H9 (cell line): ENCODE measurements at regions not wholly inside any gene's neighbourhood (a gene's known extent, or its start where the extent isn't known, plus 50 kb on each side); places are given as distances from the start of the nearest gene placed in this dataset.

Experiments
- DNase-seq: peaks from one replicate; pipeline ENCODE4 v3.0.0-alpha.2; 2017
- H2AFZ ChIP-seq: one replicate; pipeline ENCODE4 v1.6.1; 2013; ENCODE audit warnings: mild to moderate bottlenecking, low read length, control low read depth, moderate library complexity
- H2AK5ac ChIP-seq: 2 replicates; pipeline ENCODE4 v1.6.1; 2013; ENCODE audit warnings: low read length, control low read depth, mixed read lengths; ENCODE audit not compliant: insufficient read length
- H2BK120ac ChIP-seq: one replicate; pipeline ENCODE4 v1.6.1; 2013; ENCODE audit warnings: low read depth, mild to moderate bottlenecking, low read length, control low read depth, inconsistent platforms; ENCODE audit not compliant: poor library complexity, severe bottlenecking
- H2BK12ac ChIP-seq: 2 replicates; pipeline ENCODE4 v1.6.1; 2013; ENCODE audit warnings: low read length, control low read depth, mixed read lengths, low read depth; ENCODE audit not compliant: insufficient read length
- H2BK15ac ChIP-seq: 2 replicates; pipeline ENCODE4 v1.6.1; 2013; ENCODE audit warnings: low read depth, low read length, control low read depth
- H2BK20ac ChIP-seq: one replicate; pipeline ENCODE4 v1.6.1; 2013; ENCODE audit warnings: low read depth, mild to moderate bottlenecking, low read length, control low read depth, inconsistent platforms; ENCODE audit not compliant: poor library complexity, severe bottlenecking
- H2BK5ac ChIP-seq: 2 replicates; pipeline ENCODE4 v1.6.1; 2013; ENCODE audit warnings: low read length, control low read depth, mixed read lengths; ENCODE audit not compliant: insufficient read length
- H3K14ac ChIP-seq: 2 replicates; pipeline ENCODE4 v1.6.1; 2013; ENCODE audit warnings: low read length, control low read depth; ENCODE audit not compliant: insufficient read depth
- H3K18ac ChIP-seq: 2 replicates; pipeline ENCODE4 v1.6.1; 2013; ENCODE audit warnings: low read depth, mild to moderate bottlenecking, mixed read lengths, low read length, control low read depth; ENCODE audit not compliant: insufficient read length
- H3K23ac ChIP-seq: 2 replicates; pipeline ENCODE4 v1.6.1; 2013; ENCODE audit warnings: low read length, control low read depth, mixed read lengths, low read depth; ENCODE audit not compliant: insufficient read length
- H3K23me2 ChIP-seq: 2 replicates; pipeline ENCODE4 v1.6.1; 2013; ENCODE audit warnings: low read depth, mild to moderate bottlenecking, mixed read lengths, low read length, control low read depth; ENCODE audit not compliant: insufficient read length, poor library complexity, severe bottlenecking
- H3K27ac ChIP-seq: 2 replicates; pipeline ENCODE4 v1.5.1; 2013; ENCODE audit warnings: low read length, control low read depth, mixed read lengths, low read depth; ENCODE audit not compliant: insufficient read length
- H3K27me3 ChIP-seq: 2 replicates; pipeline ENCODE4 v1.6.1; 2013; ENCODE audit warnings: low read length, control low read depth, inconsistent platforms; ENCODE audit not compliant: insufficient read depth
- H3K4ac ChIP-seq: 2 replicates; pipeline ENCODE4 v1.6.1; 2013; ENCODE audit warnings: low read depth, mild to moderate bottlenecking, control low read depth, inconsistent platforms, low read length, moderate library complexity
- H3K4me1 ChIP-seq: 2 replicates; pipeline ENCODE4 v1.6.1; 2013; ENCODE audit warnings: low read length, control low read depth, inconsistent platforms; ENCODE audit not compliant: insufficient read depth
- H3K4me2 ChIP-seq: 2 replicates; pipeline ENCODE4 v1.6.1; 2013; ENCODE audit warnings: low read length, control low read depth, mixed read lengths; ENCODE audit not compliant: insufficient read length, insufficient read depth
- H3K56ac ChIP-seq: 2 replicates; pipeline ENCODE4 v1.6.1; 2013; ENCODE audit warnings: low read depth, mild to moderate bottlenecking, mixed read lengths, low read length, control low read depth; ENCODE audit not compliant: insufficient read length
- H3K79me1 ChIP-seq: 2 replicates; pipeline ENCODE4 v1.6.1; 2013; ENCODE audit warnings: low read depth, mild to moderate bottlenecking, moderate library complexity, low read length, control low read depth, inconsistent platforms; ENCODE audit not compliant: insufficient read depth, poor library complexity, severe bottlenecking
- H3K79me2 ChIP-seq: 2 replicates; pipeline ENCODE4 v1.6.1; 2013; ENCODE audit warnings: low read length, control low read depth, inconsistent platforms; ENCODE audit not compliant: insufficient read depth
- H3K9ac ChIP-seq: 2 replicates; pipeline ENCODE4 v1.6.1; 2013; ENCODE audit warnings: low read length, control low read depth, mixed read lengths; ENCODE audit not compliant: insufficient read length; ENCODE audit errors: extremely low read depth
- H3K9me3 ChIP-seq: one replicate; pipeline ENCODE4 v1.6.1; 2013; ENCODE audit warnings: low read depth, low read length, inconsistent platforms; ENCODE audit not compliant: control insufficient read depth
- H3T11ph ChIP-seq: one replicate; pipeline ENCODE4 v1.6.1; 2013; ENCODE audit warnings: mild to moderate bottlenecking, low read length, control low read depth, inconsistent platforms
- H4K20me1 ChIP-seq: one replicate; pipeline ENCODE4 v1.6.1; 2013; ENCODE audit not compliant: control insufficient read depth, insufficient read length, insufficient read depth
- H4K5ac ChIP-seq: 2 replicates; pipeline ENCODE4 v1.6.1; 2013; ENCODE audit warnings: low read depth, mild to moderate bottlenecking, mixed read lengths, low read length, control low read depth; ENCODE audit not compliant: insufficient read length
- H4K8ac ChIP-seq: replicated peaks from 2 replicates; pipeline ENCODE4 v1.6.1; 2013; ENCODE audit warnings: low read length, control low read depth, mixed read lengths, low read depth; ENCODE audit not compliant: insufficient read length
- H4K91ac ChIP-seq: 2 replicates; pipeline ENCODE4 v1.6.1; 2013; ENCODE audit warnings: low read depth, mild to moderate bottlenecking, moderate library complexity, mixed read lengths, low read length, control low read depth; ENCODE audit not compliant: insufficient read length
- H3K27ac Mint-ChIP-seq, 3 experiments: 2 replicates in 2 of 3; 3 replicates in 1 of 3; pipeline ENCODE4 v1.8.0; 2020 to 2021; ENCODE audit warnings: mixed read lengths in 3 of 3, mild to moderate bottlenecking in 1 of 3, moderate library complexity in 1 of 3
- H3K27me3 Mint-ChIP-seq: 2 replicates; pipeline ENCODE4 v1.8.0; 2021; ENCODE audit warnings: low read depth, mild to moderate bottlenecking, moderate library complexity, mixed read lengths
- H3K36me3 Mint-ChIP-seq, 3 experiments: 2 replicates in 2 of 3; 3 replicates in 1 of 3; pipeline ENCODE4 v1.8.0; 2020 to 2021; ENCODE audit warnings: low read depth in 3 of 3, mixed read lengths in 3 of 3; ENCODE audit not compliant: insufficient read depth in 1 of 3
- H3K4me1 Mint-ChIP-seq, 2 experiments: 2 replicates each; pipeline ENCODE4 v1.8.0; 2020; ENCODE audit warnings: mixed read lengths in 2 of 2
- H3K4me3 Mint-ChIP-seq, 2 experiments: 2 replicates in 1 of 2; 3 replicates in 1 of 2; pipeline ENCODE4 v1.8.0; 2020 to 2021; ENCODE audit warnings: mild to moderate bottlenecking in 2 of 2, mixed read lengths in 2 of 2, moderate library complexity in 1 of 2
- H3K9me3 Mint-ChIP-seq, 2 experiments: 2 replicates in 1 of 2; 3 replicates in 1 of 2; pipeline ENCODE4 v1.8.0; 2020; ENCODE audit warnings: mild to moderate bottlenecking in 2 of 2, mixed read lengths in 2 of 2, moderate library complexity in 1 of 2
- WGBS: extraction: QIAGEN DNeasy Blood & Tissue Kit; methylation state at CpG from one replicate; pipeline ENCODE4 v1.1.7; 2013; ENCODE audit warnings: missing lambda C conversion rate, low lambda C conversion rate, mixed read lengths; ENCODE audit not compliant: insufficient read length; ENCODE audit errors: extremely low coverage; 5-methylcytosine and 5-hydroxymethylcytosine counted together
- TF ChIP-seq, protein P1 (sequence below): fragments of 200-600 bp; sonication (generic); conservative IDR thresholded peaks from 3 replicates; pipeline ENCODE4 v1.8.0; 2021; ENCODE audit warnings: antibody characterized with exemption, mild to moderate bottlenecking

DNA sequence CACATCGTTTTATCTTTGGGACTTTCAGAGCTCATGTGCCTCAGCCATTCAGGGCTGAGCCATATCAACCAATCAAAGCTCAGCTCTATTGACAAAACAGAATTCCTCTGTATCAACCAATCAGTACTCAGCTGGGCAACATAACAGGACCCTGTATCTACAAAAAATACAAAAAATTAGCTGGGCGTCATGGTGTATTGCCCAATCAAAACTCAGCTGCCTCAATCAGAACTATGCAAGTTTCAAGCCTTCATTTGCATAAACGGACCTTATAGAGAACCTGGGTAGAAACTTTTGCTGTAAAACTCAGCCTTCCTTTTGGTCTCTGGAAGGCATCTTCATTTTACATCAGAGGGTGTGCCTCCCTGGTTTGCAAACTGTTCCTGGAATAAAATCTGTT, 77.1 kb downstream of the ZNF467 start:
- Histone ChIP-seq H3K4ac (no peak overlapping the region), H3K79me2 (no peaks in the 10 kb centered on the region; the same call in 1 of the 2 replicates), H3T11ph (no peak overlapping the region), H3K9me3 (no peaks in the 10 kb centered on the region), H2AK5ac (no peak overlapping the region), H3K56ac (no peak overlapping the region), H3K27me3 (no peaks in the 10 kb centered on the region), H4K8ac (no peak overlapping the region), H2BK15ac (no peak overlapping the region), H3K79me1 (no peaks in the 10 kb centered on the region), H3K9ac (no peak overlapping the region), H2BK20ac (no peak overlapping the region), H3K18ac (no peak overlapping the region), H4K91ac (no peak overlapping the region), H3K23me2 (no peaks in the 10 kb centered on the region), H3K27ac (no peak overlapping the region), H3K4me1 (no peaks in the 10 kb centered on the region), H3K4me2 (no peak overlapping the region), H3K23ac (no peak overlapping the region), H2BK12ac (no peak overlapping the region), H4K20me1 (no peaks in the 10 kb centered on the region), H4K5ac (no peak overlapping the region), H2BK5ac (no peak overlapping the region), H2BK120ac (no peak overlapping the region), H2AFZ (no peak overlapping the region), H3K14ac (no peak overlapping the region)
- Mint-ChIP-seq H3K36me3 (peaks cover 4 to 7% (median 5%) of the 10 kb centered on the region in 3 experiments), H3K9me3 (peaks cover 17 to 30% of the 10 kb centered on the region in 2 experiments), H3K4me3 (no peak overlapping the region), H3K27ac (no peak overlapping the region), H3K4me1 (no peaks in the 10 kb centered on the region; a peak in 1 of 4 replicates), H3K27me3 (peaks cover 31% of the 10 kb centered on the region)
- DNase-seq, result no peak
- TF ChIP-seq, protein P1, sequence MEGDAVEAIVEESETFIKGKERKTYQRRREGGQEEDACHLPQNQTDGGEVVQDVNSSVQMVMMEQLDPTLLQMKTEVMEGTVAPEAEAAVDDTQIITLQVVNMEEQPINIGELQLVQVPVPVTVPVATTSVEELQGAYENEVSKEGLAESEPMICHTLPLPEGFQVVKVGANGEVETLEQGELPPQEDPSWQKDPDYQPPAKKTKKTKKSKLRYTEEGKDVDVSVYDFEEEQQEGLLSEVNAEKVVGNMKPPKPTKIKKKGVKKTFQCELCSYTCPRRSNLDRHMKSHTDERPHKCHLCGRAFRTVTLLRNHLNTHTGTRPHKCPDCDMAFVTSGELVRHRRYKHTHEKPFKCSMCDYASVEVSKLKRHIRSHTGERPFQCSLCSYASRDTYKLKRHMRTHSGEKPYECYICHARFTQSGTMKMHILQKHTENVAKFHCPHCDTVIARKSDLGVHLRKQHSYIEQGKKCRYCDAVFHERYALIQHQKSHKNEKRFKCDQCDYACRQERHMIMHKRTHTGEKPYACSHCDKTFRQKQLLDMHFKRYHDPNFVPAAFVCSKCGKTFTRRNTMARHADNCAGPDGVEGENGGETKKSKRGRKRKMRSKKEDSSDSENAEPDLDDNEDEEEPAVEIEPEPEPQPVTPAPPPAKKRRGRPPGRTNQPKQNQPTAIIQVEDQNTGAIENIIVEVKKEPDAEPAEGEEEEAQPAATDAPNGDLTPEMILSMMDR, result no peak
- no CpG with 5 or more reads among the region's 3 CpGs for WGBS
